ENCODE measurements at regions not wholly inside any gene's neighbourhood (a gene's known extent, or its start where the extent isn't known, plus 50 kb on each side); places are given as distances from the start of the nearest gene placed in this dataset.

GRCh38 chr11:134541951-134542350 lies 129.9 kb upstream of the B3GAT1 start:
- H3K9ac ChIP-seq (ENCODE audit: insufficient read depth in 1 of 2, low read depth in 2 of 2, low read length in 2 of 2), result no peak overlapping the region
- H3K9me3 ChIP-seq (replicated peaks; ENCODE audit: control insufficient read depth, insufficient read depth, low read depth, low read length), result no peaks in the 10 kb centered on the region
- intact Hi-C loops (cut with micrococcal nuclease), result no loop called here
- TF ChIP-seq ZNF398 (CRISPR knock-in tag; IDR thresholded peaks at IDR 0.05) (no peak), IRF2 (CRISPR knock-in tag; IDR thresholded peaks at IDR 0.05) (no peak), CEBPB (tag; IDR thresholded peaks at IDR 0.05) (no peak), KAT7 (CRISPR knock-in tag; IDR thresholded peaks at IDR 0.05; ENCODE audit: borderline replicate concordance) (no peak), SAP30 (IDR thresholded peaks at IDR 0.05; ENCODE audit: borderline replicate concordance, insufficient read depth, low read depth, low read length, poor library complexity, severe bottlenecking) (no peak), ZNF146 (CRISPR knock-in tag; IDR thresholded peaks at IDR 0.05; ENCODE audit: unreplicated experiment) (no peak)
- 0 out of 2 replicates have a peak, but pooled peaks cover 4% of the 10 kb centered on the region for H4K20me1 ChIP-seq (replicated peaks; ENCODE audit: control insufficient read depth, insufficient read depth, low read length)
- in situ Hi-C loops (cut with MboI), result no loop called here
- no peak overlapping the region for H2AFZ ChIP-seq (ENCODE audit: low read depth, low read length)
- POLR2A ChIA-PET, result no interaction called here
- WGBS (ENCODE audit: insufficient coverage, low coverage, missing lambda C conversion rate), result 0% methylated on average over 4 of the region's 4 CpGs
- DNase-seq (ENCODE audit: extremely low read depth in 1 of 4, low spot score in 3 of 4), result no peak
- H3K27ac ChIP-seq (ENCODE audit: extremely low read depth, low read depth, low read length), result no peak overlapping the region
- no peak overlapping the region for H3K4me2 ChIP-seq (ENCODE audit: insufficient read depth, low read length)
- no peak for FAIRE-seq
- CTCF ChIA-PET (ENCODE audit: low intra/inter-chr PET ratio), result no interaction called here
- ATAC-seq, result no peak
- H3K36me3 ChIP-seq (ENCODE audit: control insufficient read depth, insufficient read depth, low read length), result no peaks in the 10 kb centered on the region
- BruUV-seq (replicated peaks), result no TSS peak
- no peaks in the 10 kb centered on the region for H3K79me2 ChIP-seq (ENCODE audit: control insufficient read depth, insufficient read depth, low read length)
- H3K9me1 ChIP-seq (ENCODE audit: control insufficient read depth, insufficient read depth, low read length), result no peaks in the 10 kb centered on the region
- no peaks in the 10 kb centered on the region for H3K4me1 ChIP-seq (replicated peaks in 1 of 2; ENCODE audit: control insufficient read depth in 2 of 2, insufficient read depth in 2 of 2, low read length in 2 of 2)
- H3K27me3 ChIP-seq (ENCODE audit: control insufficient read depth in 2 of 2, insufficient read depth in 2 of 2, low read length in 2 of 2), result peaks cover 4 to 46% of the 10 kb centered on the region in 2 experiments; a peak in 3 of 5 replicates
- H3K4me3 ChIP-seq, result no peak overlapping the region
